ENCODE measurements at regions not wholly inside any gene's neighbourhood (a gene's known extent, or its start where the extent isn't known, plus 50 kb on each side); places are given as distances from the start of the nearest gene placed in this dataset.

DNA sequence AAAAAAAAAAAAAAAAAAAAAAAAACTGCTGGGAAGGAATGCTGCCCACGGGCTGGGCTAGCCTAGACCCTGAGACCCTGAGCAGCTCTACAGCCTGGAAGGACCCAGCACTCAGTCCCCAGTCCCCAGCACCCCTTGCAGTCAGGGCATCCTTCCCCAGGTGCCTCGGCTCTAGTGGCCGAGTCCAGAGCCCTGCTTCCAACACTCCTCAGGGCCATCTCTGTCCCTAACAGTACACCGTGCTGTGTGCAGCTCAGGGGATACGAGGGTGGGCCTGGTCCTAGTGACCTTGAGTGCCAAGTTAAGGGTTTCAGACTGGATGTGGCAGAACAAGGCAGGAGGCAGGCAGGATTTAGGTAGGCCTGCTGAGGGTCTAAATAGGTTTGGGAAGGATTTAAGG is 50.2 kb upstream of the LRP8 start:
- intact Hi-C loops (cut with DNase I), result loop anchor here (5.0 kb wide), 1 partner anchor 91 kb away; no protein-coding TSS in a partner anchor
- DNase-seq, result no peak
- no peak for ATAC-seq (ENCODE audit: poor library complexity)

- DNase-seq (no peak), ATAC-seq (ENCODE audit: poor library complexity) (no peak)
- intact Hi-C loops (cut with DNase I), result loop anchor here (5.0 kb wide), 1 partner anchor 92 kb away; no protein-coding TSS in a partner anchor
Measured at GRCh38 chr1:53378932-53379661, 51.2 kb upstream of the LRP8 start.

- intact Hi-C loops (cut with DNase I), result loop anchor here (5.0 kb wide), 1 partner anchor 92 kb away; no protein-coding TSS in a partner anchor
- no peak for DNase-seq
- ATAC-seq (ENCODE audit: poor library complexity), result peak; percentile 32
Measured at GRCh38 chr1:53379662-53380002, 51.8 kb upstream of the LRP8 start.

DNA sequence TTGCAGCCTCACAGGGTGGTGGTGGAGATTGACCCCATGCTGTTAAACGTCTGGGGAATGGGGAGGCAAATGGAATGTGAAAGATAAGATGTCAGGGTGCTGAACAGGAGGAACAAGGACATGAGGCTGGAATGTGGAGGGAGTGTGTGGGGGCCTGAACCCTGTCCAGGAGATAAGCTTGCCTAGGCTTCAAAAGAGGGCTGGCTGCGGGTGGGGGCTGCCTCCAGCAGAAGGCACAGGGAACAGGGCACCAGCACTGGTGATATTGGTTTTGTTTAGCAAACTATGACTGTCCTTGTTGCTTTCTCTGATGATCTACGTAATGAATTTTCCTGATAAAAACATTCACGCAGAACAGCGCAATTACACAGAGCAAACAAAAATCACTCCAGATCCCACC is 52.4 kb upstream of the LRP8 start:
- ATAC-seq (ENCODE audit: poor library complexity) (no peak), DNase-seq (no peak)
- intact Hi-C loops (cut with DNase I), result no loop called here

- intact Hi-C loops (cut with DNase I), result no loop called here
- DNase-seq (no peak), ATAC-seq (ENCODE audit: poor library complexity) (no peak)
Measured at GRCh38 chr1:53381790-53382401, 54.0 kb upstream of the LRP8 start.

GRCh38 chr1:53383136-53383870 is 55.4 kb upstream of the LRP8 start:
- no peak for DNase-seq
- intact Hi-C loops (cut with DNase I), result no loop called here
- no peak for ATAC-seq (ENCODE audit: poor library complexity)

- ATAC-seq (ENCODE audit: poor library complexity) (no peak), DNase-seq (no peak)
- intact Hi-C loops (cut with DNase I), result no loop called here
Measured at GRCh38 chr1:53384796-53385195, 56.9 kb upstream of the LRP8 start.

DNA sequence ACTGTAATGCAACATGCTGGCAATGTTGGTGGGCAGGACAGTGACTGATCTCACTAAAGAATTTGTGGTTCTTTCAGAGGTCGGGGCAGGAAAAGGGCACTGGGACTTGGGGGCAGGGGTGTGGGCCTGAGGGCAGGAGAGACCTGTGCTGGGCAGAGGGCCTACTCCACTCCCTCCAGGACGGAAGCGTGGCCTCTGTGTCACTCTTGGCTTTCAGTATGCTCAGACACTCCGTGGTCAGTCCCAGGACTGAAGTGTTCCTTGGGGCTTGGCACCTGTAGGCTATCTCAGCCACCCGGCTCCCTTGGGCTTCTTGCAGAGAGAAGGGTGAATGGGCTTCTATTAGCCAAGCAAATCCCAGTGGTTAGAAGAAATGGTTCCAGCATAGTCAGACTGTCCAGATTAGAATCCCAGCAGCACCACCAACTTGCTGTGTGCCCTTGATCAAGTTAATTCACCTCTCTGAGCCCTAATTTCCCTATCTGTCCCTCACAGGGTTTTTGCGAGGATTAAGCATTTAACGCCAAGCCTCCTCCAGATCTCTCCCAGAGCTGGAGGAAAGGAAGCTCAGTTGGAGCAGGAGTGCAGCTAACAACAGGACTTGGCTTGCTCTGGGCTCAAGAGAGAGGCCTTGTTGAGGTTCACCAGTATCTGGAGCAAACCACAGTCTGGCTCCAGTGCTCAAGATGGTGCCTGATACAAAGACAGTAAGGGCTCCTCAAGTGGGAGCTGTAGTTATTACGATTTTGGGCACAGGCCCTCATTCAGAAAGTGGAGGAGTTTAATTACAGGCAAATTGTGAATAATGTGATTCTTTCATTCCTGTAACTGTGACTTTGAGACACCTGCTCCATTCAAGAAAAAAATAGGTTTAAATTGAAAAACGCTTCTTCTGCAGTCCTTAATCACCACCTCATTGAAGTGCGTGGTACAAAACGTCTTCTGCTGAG is 57.7 kb upstream of the LRP8 start:
- DNase-seq (no peak), ATAC-seq (ENCODE audit: poor library complexity) (no peak)
- intact Hi-C loops (cut with DNase I), result no loop called here

- intact Hi-C loops (cut with DNase I), result no loop called here
- DNase-seq (no peak), ATAC-seq (ENCODE audit: poor library complexity) (no peak)
Measured at GRCh38 chr1:53388963-53389362, 61.1 kb upstream of the LRP8 start.

- ATAC-seq (ENCODE audit: poor library complexity) (peak; percentile 56), DNase-seq (peak; percentile 72)
- intact Hi-C loops (cut with DNase I), result no loop called here
Measured at GRCh38 chr1:53390261-53390660, 62.4 kb upstream of the LRP8 start.

DNA sequence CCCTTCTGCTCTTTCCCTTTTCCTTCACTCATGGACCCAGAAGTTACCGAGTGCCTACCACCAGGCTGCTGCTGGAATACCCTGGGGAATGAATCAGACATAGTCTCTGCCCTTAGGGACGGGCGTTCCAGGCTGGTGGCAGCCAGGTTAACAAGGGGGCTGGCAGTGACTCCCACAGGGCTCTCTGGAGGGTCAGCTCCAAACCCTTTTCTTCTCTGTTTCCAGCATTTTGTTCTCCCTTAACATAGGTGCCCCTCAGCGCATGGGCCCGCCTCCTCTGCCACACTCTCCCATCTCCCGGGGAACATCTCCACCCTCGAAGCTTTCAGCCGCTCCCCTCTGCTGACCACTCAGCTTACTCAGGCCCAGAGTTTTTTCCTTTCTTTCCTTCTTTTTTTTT is 62.9 kb upstream of the LRP8 start:
- DNase-seq, result no peak
- intact Hi-C loops (cut with DNase I), result no loop called here
- ATAC-seq (ENCODE audit: poor library complexity), result no peak

DNA sequence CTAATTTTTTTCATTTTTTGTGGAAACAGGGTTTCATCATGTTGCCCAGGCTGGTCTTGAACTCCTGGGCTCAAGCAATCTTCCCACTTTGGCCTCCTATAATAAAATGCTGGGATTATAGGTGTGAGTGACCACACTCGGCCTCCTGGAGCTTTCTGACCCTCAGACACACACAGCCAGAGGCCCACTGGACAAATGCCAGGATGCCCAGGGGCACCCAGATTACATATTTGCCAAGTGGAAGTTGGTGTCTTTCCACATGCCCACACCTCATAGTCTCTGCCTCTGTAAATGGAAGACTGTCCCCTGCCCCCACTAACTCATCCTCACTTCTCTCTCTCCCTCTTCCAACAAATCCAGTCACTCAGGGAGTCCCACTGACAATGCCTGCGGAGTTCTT is 63.4 kb upstream of the LRP8 start:
- ATAC-seq (ENCODE audit: poor library complexity) (no peak), DNase-seq (no peak)
- intact Hi-C loops (cut with DNase I), result no loop called here

DNA sequence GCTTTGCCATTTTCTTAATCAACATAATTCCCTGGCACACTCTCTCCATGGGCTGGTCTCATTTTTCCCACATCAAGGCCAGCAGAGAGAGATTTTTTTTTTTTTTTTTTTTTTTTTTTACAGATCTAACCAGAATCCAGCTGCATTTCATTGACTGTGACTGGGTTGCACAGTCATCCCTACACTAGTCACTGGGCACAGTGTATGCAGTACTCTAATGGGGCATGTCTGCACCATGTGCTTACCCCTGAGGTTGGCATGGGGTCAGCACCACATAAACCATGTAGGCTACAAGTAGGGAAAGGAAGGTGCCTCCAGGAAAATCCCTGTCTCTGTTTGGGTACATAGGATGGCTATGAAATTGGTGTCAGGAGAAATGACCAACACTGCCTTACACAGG is 64.1 kb upstream of the LRP8 start:
- intact Hi-C loops (cut with DNase I), result no loop called here
- DNase-seq, result no peak
- ATAC-seq (ENCODE audit: poor library complexity), result no peak

DNA sequence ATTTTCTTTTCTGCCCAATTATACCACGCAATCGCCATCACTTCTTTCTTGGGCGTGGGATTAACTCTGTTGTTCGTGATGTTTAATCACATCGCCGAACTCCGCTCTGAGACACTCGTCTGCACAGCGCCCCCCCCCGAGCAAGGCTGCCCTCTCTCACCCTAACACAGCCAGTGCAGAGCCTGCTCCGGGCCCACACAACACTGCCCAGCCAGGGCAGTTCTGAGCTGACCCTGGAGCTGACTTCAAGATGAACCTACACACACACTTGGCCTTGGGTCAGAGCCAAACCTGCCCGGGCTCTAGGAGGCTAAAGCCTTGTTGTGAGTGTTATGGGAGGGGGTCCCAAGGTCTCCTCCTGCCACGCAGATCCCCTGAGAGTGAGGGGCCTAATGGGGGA is 64.6 kb upstream of the LRP8 start:
- intact Hi-C loops (cut with DNase I), result no loop called here
- ATAC-seq (ENCODE audit: poor library complexity) (no peak), DNase-seq (no peak)

- DNase-seq (peak; percentile 82), ATAC-seq (ENCODE audit: poor library complexity) (peak; percentile 91)
- intact Hi-C loops (cut with DNase I), result loop anchor here (1.0 kb wide), 1 partner anchor 115 kb away; no protein-coding TSS in a partner anchor
Measured at GRCh38 chr1:53393325-53393792, 65.5 kb upstream of the LRP8 start.

GRCh38 chr1:53394306-53394705 is 64.9 kb upstream of the DMRTB1 start:
- ATAC-seq (ENCODE audit: poor library complexity) (no peak), DNase-seq (no peak)
- intact Hi-C loops (cut with DNase I), result no loop called here

GRCh38 chr1:53395671-53396215 is 63.5 kb upstream of the DMRTB1 start:
- intact Hi-C loops (cut with DNase I), result no loop called here
- DNase-seq (no peak), ATAC-seq (ENCODE audit: poor library complexity) (no peak)

GRCh38 chr1:53396573-53397268 is 62.5 kb upstream of the DMRTB1 start:
- ATAC-seq (ENCODE audit: poor library complexity) (no peak), DNase-seq (no peak)
- intact Hi-C loops (cut with DNase I), result no loop called here

All from Right ventricle myocardium superior (tissue), 1 donor.